ENCODE measurements at regions not wholly inside any gene's neighbourhood (a gene's known extent, or its start where the extent isn't known, plus 50 kb on each side); places are given as distances from the start of the nearest gene placed in this dataset.

GRCh38 chr7:3105856-3106255, 62.2 kb upstream of the CARD11 start:
- peaks cover 0 to 3% (median 0%) of the 10 kb centered on the region in 9 donors for H3K27me3 ChIP-seq
- intact Hi-C loops (cut with DNase I) = no loop called here
- no peaks in the 10 kb centered on the region for H3K36me3 ChIP-seq
- TF ChIP-seq POLR2A (IDR thresholded peaks at IDR 0.05) (no peak), CTCF (IDR thresholded peaks at IDR 0.05) (no peak)
- H3K4me1 ChIP-seq = no peaks in the 10 kb centered on the region
- H3K4me3 ChIP-seq = no peak overlapping the region
- no peak for DNase-seq
- H3K9me3 ChIP-seq = peaks cover 0 to 9% (median 0%) of the 10 kb centered on the region in 12 donors
- H3K27ac ChIP-seq = peak overlapping the region in 1 of 12 donors; percentile 37
- ATAC-seq = no peak

- H3K27me3 ChIP-seq = peaks cover 0 to 6% (median 0%) of the 10 kb centered on the region in 9 donors
- ATAC-seq = no peak
- DNase-seq = no peak
- H3K4me3 ChIP-seq = no peak overlapping the region
- no peak for TF ChIP-seq CTCF (IDR thresholded peaks at IDR 0.05)
- no peak for TF ChIP-seq POLR2A (IDR thresholded peaks at IDR 0.05)
- WGBS, 4 donors = 39 to 66% (median 56%) methylated on average over 2 of the region's 2 CpGs
- peaks cover 0 to 9% (median 0%) of the 10 kb centered on the region in 12 donors for H3K9me3 ChIP-seq
- intact Hi-C loops (cut with DNase I) = no loop called here
- H3K4me1 ChIP-seq = no peaks in the 10 kb centered on the region
- no peaks in the 10 kb centered on the region for H3K36me3 ChIP-seq
- peak overlapping the region in 1 of 12 donors; percentile 37 for H3K27ac ChIP-seq
Observed at GRCh38 chr7:3106361-3106826, 62.7 kb upstream of the CARD11 start.

GRCh38 chr7:3107228-3107763, 63.6 kb upstream of the CARD11 start:
- intact Hi-C loops (cut with DNase I) = no loop called here
- ATAC-seq = no peak
- H3K36me3 ChIP-seq = no peaks in the 10 kb centered on the region

More at GRCh38 chr7:3107228-3107763, 63.6 kb upstream of the CARD11 start:
- no peak for TF ChIP-seq CTCF (IDR thresholded peaks at IDR 0.05)
- TF ChIP-seq POLR2A (IDR thresholded peaks at IDR 0.05) = no peak
- Histone ChIP-seq H3K4me3 (no peak overlapping the region), H3K9me3 (peaks cover 0 to 9% (median 0%) of the 10 kb centered on the region in 12 donors), H3K27me3 (peaks cover 0 to 6% (median 0%) of the 10 kb centered on the region in 9 donors), H3K4me1 (no peaks in the 10 kb centered on the region), H3K27ac (no peak overlapping the region)
- WGBS, 4 donors = 75 to 83% (median 78%) methylated on average over 8 of the region's 8 CpGs
- no peak for DNase-seq
